Activated naive CD4-positive, alpha-beta T cell treated with anti-CD3 and anti-CD28 coated beads for 36 hours (primary cell): ENCODE measurements at regions not wholly inside any gene's neighbourhood (a gene's known extent, or its start where the extent isn't known, plus 50 kb on each side); places are given as distances from the start of the nearest gene placed in this dataset.

Experiments
- CTCF ChIA-PET: fragments of 350-600 bp; sonication (Branson Sonifier 250); formaldehyde crosslinking; loops from one replicate; lab custom pipeline; 2021; ENCODE audit warnings: antibody characterized with exemption; lab: Charles Lee
- DNase-seq: peaks from one replicate; pipeline ENCODE4 v3.0.0-alpha.2; 2020
- H3K27ac Mint-ChIP-seq: one replicate; pipeline ENCODE4 v1.8.0; 2021; ENCODE audit warnings: mild to moderate bottlenecking, mixed read lengths
- H3K27me3 Mint-ChIP-seq: one replicate; pipeline ENCODE4 v1.8.0; 2021; ENCODE audit warnings: low read depth, mixed read lengths
- H3K36me3 Mint-ChIP-seq: one replicate; pipeline ENCODE4 v1.8.0; 2021; ENCODE audit warnings: low read depth, mixed read lengths
- H3K4me1 Mint-ChIP-seq: one replicate; pipeline ENCODE4 v1.8.0; 2021; ENCODE audit warnings: low read depth, mixed read lengths
- H3K4me3 Mint-ChIP-seq: one replicate; pipeline ENCODE4 v1.8.0; 2021; ENCODE audit warnings: mild to moderate bottlenecking, moderate library complexity, mixed read lengths
- H3K9me3 Mint-ChIP-seq: one replicate; pipeline ENCODE4 v1.8.0; 2021; ENCODE audit warnings: mixed read lengths
- intact Hi-C: fragments of 100-400 bp; cut with micrococcal nuclease; formaldehyde crosslinking; loops from one replicate; pipeline ENCODE4 v1.15.1; 2023

DNA sequence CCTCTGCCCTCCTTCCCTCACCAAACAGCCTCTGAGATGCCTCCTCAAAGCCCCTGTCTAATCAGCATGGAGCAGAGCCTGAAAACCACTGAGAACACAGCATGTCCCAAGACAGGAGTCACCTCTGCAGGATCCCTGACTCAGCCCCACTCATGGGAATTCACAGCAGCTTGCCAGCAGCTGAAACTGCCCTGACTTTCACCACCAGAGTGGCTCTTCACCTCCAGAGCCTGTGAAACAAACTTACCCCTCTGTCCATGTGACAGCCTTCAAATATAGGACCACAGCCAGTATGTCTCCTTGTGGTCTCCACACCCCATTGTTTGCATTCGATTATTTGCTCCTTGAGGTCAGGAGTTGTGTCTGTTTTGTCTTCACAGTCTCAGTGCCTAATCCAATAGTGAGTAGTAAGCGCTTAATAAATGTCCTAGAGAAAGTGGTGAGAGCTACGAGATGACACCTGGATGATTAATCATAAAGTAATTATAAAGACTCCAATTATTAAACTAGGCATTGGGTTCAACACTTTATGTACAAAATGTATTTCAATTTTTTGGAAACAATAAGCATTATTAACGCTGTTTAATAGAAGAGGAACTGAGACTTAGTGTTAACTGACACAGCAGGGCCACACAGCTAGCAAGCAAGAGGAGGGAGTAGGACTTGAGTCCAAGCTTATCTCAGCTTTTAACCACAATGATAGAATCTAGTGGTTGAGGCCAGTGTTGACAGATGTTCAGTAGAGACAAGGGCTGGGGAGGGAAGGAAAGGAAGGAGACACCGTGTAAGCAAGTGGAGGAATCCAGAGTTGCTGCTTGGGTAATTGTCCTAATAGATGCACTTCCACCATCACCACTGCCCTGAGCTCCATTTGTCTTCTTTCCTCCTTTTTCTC, 358.7 kb upstream of the TNP1 start:
- H3K9me3 Mint-ChIP-seq: no peaks in the 10 kb centered on the region
- H3K4me1 Mint-ChIP-seq: peaks cover 19% of the 10 kb centered on the region
- CTCF ChIA-PET: no interaction called here
- DNase-seq: no peak
- no peaks in the 10 kb centered on the region for H3K36me3 Mint-ChIP-seq
- H3K27me3 Mint-ChIP-seq: peaks cover 40% of the 10 kb centered on the region
- H3K27ac Mint-ChIP-seq: no peak overlapping the region
- intact Hi-C loops: no loop called here
- no peak overlapping the region for H3K4me3 Mint-ChIP-seq

DNA sequence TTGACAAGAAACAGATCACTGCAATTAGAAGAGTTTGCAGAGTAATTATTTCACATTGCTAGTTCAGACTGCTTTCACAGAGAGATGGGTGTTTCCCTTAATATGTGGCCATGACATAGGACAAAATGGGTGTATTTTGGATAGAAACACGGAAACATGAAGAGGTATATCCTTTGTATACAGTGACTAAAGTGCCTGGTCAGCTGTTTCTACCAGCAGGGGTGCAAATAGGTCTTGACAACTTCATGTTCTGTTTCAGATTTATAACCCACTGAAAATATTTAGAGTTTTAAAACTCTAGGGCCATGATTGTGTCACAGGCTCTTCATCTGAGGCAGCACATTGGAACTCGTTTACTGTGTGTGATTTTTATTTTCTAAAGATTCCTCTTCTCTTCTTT, 357.1 kb upstream of the TNP1 start:
- peaks cover 5% of the 10 kb centered on the region for H3K4me1 Mint-ChIP-seq
- intact Hi-C loops: no loop called here
- no peaks in the 10 kb centered on the region for H3K36me3 Mint-ChIP-seq
- DNase-seq: no peak
- H3K9me3 Mint-ChIP-seq: no peaks in the 10 kb centered on the region
- CTCF ChIA-PET: no interaction called here
- H3K27me3 Mint-ChIP-seq: peaks cover 41% of the 10 kb centered on the region
- H3K27ac Mint-ChIP-seq: no peak overlapping the region
- no peak overlapping the region for H3K4me3 Mint-ChIP-seq

DNA sequence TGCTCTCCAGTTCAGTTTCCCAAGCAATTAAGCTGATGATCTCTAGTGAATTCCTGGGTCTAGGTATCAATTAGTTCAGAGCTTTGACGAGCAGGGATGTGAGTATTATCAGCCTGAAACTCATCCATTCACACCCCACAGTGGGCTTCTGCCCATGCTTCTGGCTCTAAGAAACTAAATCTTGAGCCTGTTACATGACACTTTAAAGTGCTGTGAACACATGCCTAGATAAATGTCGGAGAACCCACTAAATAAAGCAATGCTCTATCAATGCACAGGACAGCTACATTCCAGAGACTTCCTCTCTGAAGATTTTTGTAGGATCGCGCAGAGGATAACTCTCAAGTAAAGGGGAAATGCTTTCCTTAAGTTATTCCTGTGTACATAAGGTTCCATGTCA, 356.5 kb upstream of the TNP1 start:
- DNase-seq: no peak
- H3K4me1 Mint-ChIP-seq: peaks cover 5% of the 10 kb centered on the region
- intact Hi-C loops: no loop called here
- no peak overlapping the region for H3K4me3 Mint-ChIP-seq
- H3K36me3 Mint-ChIP-seq: no peaks in the 10 kb centered on the region
- CTCF ChIA-PET: no interaction called here
- no peaks in the 10 kb centered on the region for H3K9me3 Mint-ChIP-seq
- peaks cover 41% of the 10 kb centered on the region for H3K27me3 Mint-ChIP-seq
- no peak overlapping the region for H3K27ac Mint-ChIP-seq

DNA sequence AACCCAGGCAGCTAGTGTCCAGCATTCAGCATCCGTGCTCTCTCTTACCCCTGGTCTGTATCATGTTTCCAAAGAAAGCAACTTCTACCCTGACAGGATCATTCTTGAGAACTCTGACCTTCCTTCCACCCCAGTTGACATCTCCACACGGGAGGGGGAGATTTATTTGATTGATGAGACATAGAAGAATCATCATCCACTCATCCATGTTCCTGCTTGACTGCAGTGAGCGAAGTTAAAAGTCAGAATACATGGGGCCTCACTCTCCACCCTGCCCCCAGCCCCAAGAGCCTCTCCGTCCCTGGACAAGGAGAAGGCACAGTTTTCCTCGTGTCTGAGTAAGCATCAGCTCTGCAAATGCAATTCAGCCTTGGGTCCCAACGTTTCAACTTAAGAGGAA, 356.0 kb upstream of the TNP1 start:
- no peak for DNase-seq
- intact Hi-C loops: no loop called here
- H3K4me3 Mint-ChIP-seq: no peak overlapping the region
- H3K36me3 Mint-ChIP-seq: no peaks in the 10 kb centered on the region
- CTCF ChIA-PET: no interaction called here
- H3K27me3 Mint-ChIP-seq: peaks cover 41% of the 10 kb centered on the region
- H3K4me1 Mint-ChIP-seq: peaks cover 5% of the 10 kb centered on the region
- no peak overlapping the region for H3K27ac Mint-ChIP-seq
- no peaks in the 10 kb centered on the region for H3K9me3 Mint-ChIP-seq

DNA sequence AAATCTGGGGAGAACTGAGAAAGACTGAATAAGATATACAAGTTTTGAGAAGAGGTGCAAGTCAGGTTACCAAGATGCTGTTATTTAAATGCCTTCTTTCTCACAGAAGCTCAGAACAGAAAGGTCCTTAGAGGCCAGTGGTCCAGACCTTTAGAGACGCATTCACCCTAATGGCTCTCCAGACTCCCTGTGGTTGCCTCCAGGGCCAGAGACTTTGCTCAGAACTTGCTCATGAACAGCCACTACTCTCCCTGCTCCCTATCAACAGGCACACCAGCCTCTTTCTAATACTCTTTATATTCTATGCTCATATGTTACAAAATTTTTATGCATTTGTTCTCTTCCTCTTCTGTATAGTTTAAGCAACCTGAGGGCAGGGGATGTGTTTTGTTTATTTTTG, 349.0 kb upstream of the TNP1 start:
- CTCF ChIA-PET: no interaction called here

DNA sequence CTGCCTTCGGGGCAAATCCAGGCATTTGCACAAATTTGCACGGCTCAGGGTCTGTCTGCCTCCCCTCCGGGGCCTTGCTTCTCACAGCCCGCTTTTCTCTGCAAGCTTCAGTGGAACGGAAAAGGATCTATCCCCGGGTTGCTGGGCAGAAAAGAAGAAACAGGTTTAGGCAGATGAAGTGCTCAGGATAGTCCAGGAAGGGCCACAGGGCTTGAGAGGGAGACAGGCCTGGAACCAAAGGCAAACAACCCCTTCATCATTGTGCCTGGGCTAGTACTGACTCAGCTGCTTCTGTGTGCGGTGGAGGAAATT, 347.8 kb upstream of the TNP1 start:
- peaks cover 35% of the 10 kb centered on the region for H3K27me3 Mint-ChIP-seq
- H3K4me3 Mint-ChIP-seq: no peak overlapping the region
- CTCF ChIA-PET: no interaction called here
- H3K36me3 Mint-ChIP-seq: no peaks in the 10 kb centered on the region
- H3K27ac Mint-ChIP-seq: no peak overlapping the region
- intact Hi-C loops: no loop called here
- DNase-seq: no peak
- no peaks in the 10 kb centered on the region for H3K4me1 Mint-ChIP-seq
- H3K9me3 Mint-ChIP-seq: peaks cover 2% of the 10 kb centered on the region

More for the DNA sequence above, 349.0 kb upstream of the TNP1 start:
- Mint-ChIP-seq H3K27ac (no peak overlapping the region), H3K36me3 (no peaks in the 10 kb centered on the region), H3K4me3 (no peak overlapping the region), H3K27me3 (peaks cover 31% of the 10 kb centered on the region), H3K4me1 (no peaks in the 10 kb centered on the region), H3K9me3 (no peaks in the 10 kb centered on the region)
- intact Hi-C loops: no loop called here
- DNase-seq: no peak

DNA sequence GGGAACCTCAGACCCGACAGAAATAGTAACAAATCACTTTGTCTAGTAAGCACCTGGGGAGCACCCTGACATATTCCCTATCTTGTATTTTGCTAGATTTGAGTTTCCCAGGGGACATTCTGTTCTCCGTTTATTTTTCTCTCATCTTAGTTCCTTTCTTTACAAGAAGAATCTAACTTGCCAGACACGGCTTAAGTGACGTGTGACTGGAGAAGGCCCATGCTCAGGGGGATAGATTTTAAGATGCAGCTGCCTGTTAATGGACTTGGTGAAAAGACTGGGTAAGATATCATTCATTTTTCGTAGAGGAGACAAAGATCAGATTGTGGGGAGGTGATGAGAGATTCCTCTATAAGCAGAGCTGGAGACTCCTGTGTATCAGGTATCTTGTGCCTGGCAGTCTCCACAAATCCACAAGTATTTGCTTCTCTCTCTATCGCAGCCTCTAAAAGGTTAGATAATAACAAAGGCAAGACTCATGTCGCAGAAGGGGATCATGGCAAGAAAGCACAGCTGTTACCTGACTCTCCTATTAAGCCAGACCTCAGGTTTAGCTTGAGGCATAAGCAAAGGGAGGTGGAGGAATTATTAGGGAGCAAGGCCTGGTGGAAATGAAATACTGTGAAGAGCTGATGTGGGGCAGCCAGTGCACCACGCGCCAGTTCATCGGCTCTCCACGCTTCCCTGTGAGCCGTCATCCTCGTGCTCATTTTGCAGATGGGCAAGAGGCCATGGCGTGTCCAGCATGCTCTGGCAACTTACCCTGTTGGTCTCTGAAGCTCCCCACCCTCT, 347.2 kb upstream of the TNP1 start:
- intact Hi-C loops: no loop called here
- Mint-ChIP-seq H3K36me3 (no peaks in the 10 kb centered on the region), H3K9me3 (peaks cover 2% of the 10 kb centered on the region), H3K4me1 (no peaks in the 10 kb centered on the region), H3K27ac (no peak overlapping the region), H3K4me3 (no peak overlapping the region), H3K27me3 (peaks cover 32% of the 10 kb centered on the region)
- no peak for DNase-seq
- CTCF ChIA-PET: no interaction called here

DNA sequence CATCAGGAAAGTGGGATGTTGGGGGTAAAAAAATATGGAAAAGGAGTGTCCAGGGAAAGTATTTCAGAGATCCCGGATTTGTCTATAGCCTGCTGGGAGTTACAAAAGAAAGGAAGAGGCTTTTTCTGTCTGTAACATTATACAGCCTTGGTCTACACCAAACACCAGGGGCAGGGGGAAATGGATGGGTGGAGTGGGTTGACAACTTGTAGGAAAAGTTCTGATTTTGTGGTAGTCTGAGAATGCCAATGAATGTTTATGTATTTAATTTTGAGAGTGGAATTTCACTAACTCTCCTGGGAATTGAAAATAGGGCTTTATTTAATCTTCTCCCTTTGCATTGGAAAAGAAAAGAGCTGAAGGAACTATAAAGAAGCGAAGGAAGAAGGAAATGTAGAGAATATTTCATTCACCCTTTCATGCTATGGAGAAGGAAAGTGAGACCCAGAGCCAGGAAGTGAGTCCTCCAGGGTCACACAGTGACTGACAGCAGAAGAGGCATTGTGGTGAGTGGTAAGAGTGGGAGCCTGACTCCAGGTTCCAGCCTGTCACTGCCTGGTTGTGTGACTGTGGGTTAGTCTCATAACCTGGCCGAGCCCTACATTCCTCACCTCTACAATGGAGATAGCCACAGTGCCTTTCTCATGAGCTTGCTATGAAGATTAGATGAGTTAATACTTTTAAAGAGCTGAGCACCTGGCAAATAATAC, 346.3 kb upstream of the TNP1 start:
- Mint-ChIP-seq H3K36me3 (no peaks in the 10 kb centered on the region), H3K27ac (no peak overlapping the region), H3K9me3 (peaks cover 2% of the 10 kb centered on the region), H3K27me3 (peaks cover 32% of the 10 kb centered on the region), H3K4me1 (no peaks in the 10 kb centered on the region), H3K4me3 (no peak overlapping the region)
- intact Hi-C loops: no loop called here
- no peak for DNase-seq
- CTCF ChIA-PET: no interaction called here

DNA sequence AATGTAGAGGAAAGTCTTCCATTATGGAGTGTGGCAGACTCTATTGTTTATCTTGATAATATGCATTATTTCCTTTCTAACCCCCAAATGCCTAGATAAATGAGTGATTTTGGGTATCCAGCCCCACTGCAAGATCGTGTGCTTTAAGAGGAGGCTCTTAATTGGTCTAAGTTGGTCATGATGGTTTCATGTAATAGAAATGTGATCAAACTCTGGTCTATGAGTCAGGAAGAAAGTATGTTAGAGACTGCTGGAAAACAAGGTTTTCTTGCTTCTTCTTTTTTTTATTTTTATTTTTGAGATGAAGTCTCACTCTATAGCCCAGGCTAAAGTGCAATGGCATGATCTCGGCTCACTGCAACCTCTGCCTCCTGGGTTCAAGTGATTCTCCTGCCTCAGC, 344.5 kb upstream of the TNP1 start:
- CTCF ChIA-PET: no interaction called here
- intact Hi-C loops: no loop called here
- DNase-seq: no peak
- H3K27me3 Mint-ChIP-seq: peaks cover 31% of the 10 kb centered on the region
- no peaks in the 10 kb centered on the region for H3K36me3 Mint-ChIP-seq
- H3K4me3 Mint-ChIP-seq: no peak overlapping the region
- H3K9me3 Mint-ChIP-seq: peaks cover 2% of the 10 kb centered on the region
- H3K4me1 Mint-ChIP-seq: no peaks in the 10 kb centered on the region
- H3K27ac Mint-ChIP-seq: no peak overlapping the region

DNA sequence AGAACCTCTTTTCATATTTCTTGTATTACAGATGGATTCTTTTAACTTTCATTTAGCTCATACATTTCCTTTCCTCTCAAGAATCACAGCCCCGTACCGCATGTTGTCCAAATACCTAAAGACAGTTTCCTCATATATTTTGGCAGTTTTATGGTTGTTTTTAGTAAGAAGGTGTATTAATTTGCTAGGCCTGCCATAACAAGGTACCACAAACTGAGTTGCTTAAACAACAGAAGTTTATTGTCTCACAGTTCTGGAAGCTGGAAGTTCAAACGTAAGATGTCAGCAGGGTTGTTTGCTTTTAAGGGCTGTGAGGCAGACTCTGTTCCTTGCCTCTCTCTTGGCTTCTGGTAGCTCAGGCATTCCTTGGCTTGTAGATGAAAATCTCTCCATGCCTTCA, 343.2 kb upstream of the TNP1 start:
- CTCF ChIA-PET: no interaction called here
- no peaks in the 10 kb centered on the region for H3K4me1 Mint-ChIP-seq
- intact Hi-C loops: no loop called here
- H3K27ac Mint-ChIP-seq: no peak overlapping the region
- H3K9me3 Mint-ChIP-seq: peaks cover 2% of the 10 kb centered on the region
- peaks cover 31% of the 10 kb centered on the region for H3K27me3 Mint-ChIP-seq
- no peak overlapping the region for H3K4me3 Mint-ChIP-seq
- no peaks in the 10 kb centered on the region for H3K36me3 Mint-ChIP-seq
- DNase-seq: no peak

DNA sequence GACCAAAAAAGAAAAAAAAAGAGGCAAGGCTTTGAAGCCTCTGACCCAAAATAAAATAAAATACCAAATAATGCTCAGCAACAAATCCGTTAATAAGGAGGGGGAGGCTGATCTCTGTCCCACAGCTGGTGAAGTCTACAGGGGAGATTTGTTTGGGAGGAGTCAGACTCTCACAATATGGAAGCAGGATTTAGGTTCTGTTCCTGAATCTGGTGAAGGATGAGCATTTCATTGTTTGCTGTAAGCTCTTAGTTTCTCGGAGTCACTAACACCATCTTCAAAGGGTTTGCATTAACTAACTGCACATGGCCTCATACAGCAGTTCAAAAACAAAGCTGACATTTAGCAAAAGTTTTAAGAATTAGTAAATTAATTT, 339.4 kb upstream of the TNP1 start:
- Mint-ChIP-seq H3K36me3 (no peaks in the 10 kb centered on the region), H3K4me1 (no peaks in the 10 kb centered on the region), H3K9me3 (peaks cover 2% of the 10 kb centered on the region), H3K27ac (no peak overlapping the region), H3K27me3 (peaks cover 24% of the 10 kb centered on the region), H3K4me3 (no peak overlapping the region)
- intact Hi-C loops: no loop called here
- CTCF ChIA-PET: interaction anchor here (0.6 kb wide), 1 partner anchor 94 kb away, joined by 4 read pairs; no protein-coding TSS in a partner anchor
- no peak for DNase-seq

DNA sequence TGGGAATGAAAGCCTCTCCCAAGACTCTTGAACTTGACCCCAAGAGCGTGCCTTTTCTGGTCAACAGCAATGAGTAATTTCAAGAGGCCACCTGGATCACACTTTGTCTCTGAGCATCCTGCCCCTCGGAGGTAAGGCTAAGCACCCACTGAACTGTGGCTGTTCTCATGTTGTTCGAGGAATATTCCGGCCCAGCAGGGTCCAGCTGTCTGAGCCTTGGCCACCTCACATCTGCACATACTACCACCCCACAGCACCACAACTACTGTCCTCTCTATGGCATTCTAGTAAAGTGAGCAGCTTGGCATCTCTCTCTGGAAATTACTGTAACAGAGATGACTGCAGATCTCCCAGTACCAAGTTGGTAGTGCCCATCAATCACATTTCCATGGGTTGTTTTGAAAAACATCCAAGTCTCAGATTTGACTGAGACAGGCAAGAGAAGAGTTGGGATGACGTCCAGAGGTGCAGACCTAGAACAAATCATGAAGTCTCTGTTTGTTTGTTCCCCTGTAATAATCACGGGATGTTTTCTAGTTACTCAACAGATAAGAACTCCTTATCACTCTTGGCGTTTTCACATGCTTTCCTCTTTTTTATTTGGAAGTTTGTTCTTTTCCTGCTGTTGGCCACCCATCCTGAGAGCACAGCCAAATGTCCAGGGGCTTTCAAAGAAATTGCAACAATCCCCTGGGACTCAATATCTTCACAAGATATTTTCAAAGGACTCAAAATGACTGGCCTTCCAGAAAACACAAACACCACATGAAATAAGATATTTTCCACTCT, 336.0 kb upstream of the TNP1 start:
- CTCF ChIA-PET: no interaction called here
- Mint-ChIP-seq H3K9me3 (no peaks in the 10 kb centered on the region), H3K36me3 (no peaks in the 10 kb centered on the region), H3K27me3 (peaks cover 23% of the 10 kb centered on the region), H3K4me1 (no peaks in the 10 kb centered on the region), H3K27ac (no peak overlapping the region), H3K4me3 (no peak overlapping the region)
- intact Hi-C loops: no loop called here
- DNase-seq: no peak
